ENCODE measurements at regions not wholly inside any gene's neighbourhood (a gene's known extent, or its start where the extent isn't known, plus 50 kb on each side); places are given as distances from the start of the nearest gene placed in this dataset.

GRCh38 chr11:45554230-45554967 lies 111.0 kb downstream of the CHST1 start:
- no peak for DNase-seq (ENCODE audit: low spot score)

- DNase-seq (ENCODE audit: low spot score), result no peak
These were observed 112.0 kb downstream of the CHST1 start for GRCh38 chr11:45553383-45553936.

GRCh38 chr11:45551191-45551713 lies 114.2 kb downstream of the CHST1 start:
- DNase-seq (ENCODE audit: low spot score), result no peak

- no peak for DNase-seq (ENCODE audit: low spot score)
These were observed 116.2 kb downstream of the CHST1 start for GRCh38 chr11:45549257-45549656.

GRCh38 chr11:45546366-45546765 lies 119.1 kb downstream of the CHST1 start:
- DNase-seq (ENCODE audit: low spot score), result no peak

GRCh38 chr11:45544826-45545225 lies 120.6 kb downstream of the CHST1 start:
- no peak for DNase-seq (ENCODE audit: low spot score)

GRCh38 chr11:45543808-45544422 lies 121.5 kb downstream of the CHST1 start:
- DNase-seq (ENCODE audit: low spot score), result no peak

- no peak for DNase-seq (ENCODE audit: low spot score)
These were observed 122.3 kb downstream of the CHST1 start for GRCh38 chr11:45543081-45543480.

- no peak for DNase-seq (ENCODE audit: low spot score)
These were observed 123.6 kb downstream of the CHST1 start for GRCh38 chr11:45541693-45542434.

- no peak for DNase-seq (ENCODE audit: low spot score)
These were observed 126.5 kb downstream of the CHST1 start for GRCh38 chr11:45538939-45539338.

GRCh38 chr11:45538363-45538762 lies 127.1 kb downstream of the CHST1 start:
- DNase-seq (ENCODE audit: low spot score), result no peak

GRCh38 chr11:45537614-45538013 lies 127.8 kb downstream of the CHST1 start:
- DNase-seq (ENCODE audit: low spot score), result no peak

- DNase-seq (ENCODE audit: low spot score), result no peak
These were observed 130.4 kb downstream of the CHST1 start for GRCh38 chr11:45535033-45535432.

- no peak for DNase-seq (ENCODE audit: low spot score)
These were observed 131.3 kb downstream of the CHST1 start for GRCh38 chr11:45534132-45534531.

GRCh38 chr11:45532546-45532945 lies 132.9 kb downstream of the CHST1 start:
- no peak for DNase-seq (ENCODE audit: low spot score)

GRCh38 chr11:45530776-45531175 lies 134.6 kb downstream of the CHST1 start:
- DNase-seq (ENCODE audit: low spot score), result no peak

- no peak for DNase-seq (ENCODE audit: low spot score)
These were observed 135.3 kb downstream of the CHST1 start for GRCh38 chr11:45530111-45530510.

GRCh38 chr11:45528435-45528834 lies 137.0 kb downstream of the CHST1 start:
- no peak for DNase-seq (ENCODE audit: low spot score)

GRCh38 chr11:45527898-45528297 lies 137.5 kb downstream of the CHST1 start:
- DNase-seq (ENCODE audit: low spot score), result no peak

GRCh38 chr11:45525393-45525792 lies 140.0 kb downstream of the CHST1 start:
- DNase-seq (ENCODE audit: low spot score), result no peak

- no peak for DNase-seq (ENCODE audit: low spot score)
These were observed 141.7 kb downstream of the CHST1 start for GRCh38 chr11:45523760-45524159.

- no peak for DNase-seq (ENCODE audit: low spot score)
These were observed 146.4 kb downstream of the CHST1 start for GRCh38 chr11:45518833-45519535.

Measured in mucosa of gallbladder (tissue), 1 donor.